ENCODE measurements at regions not wholly inside any gene's neighbourhood (a gene's known extent, or its start where the extent isn't known, plus 50 kb on each side); places are given as distances from the start of the nearest gene placed in this dataset.

DNA sequence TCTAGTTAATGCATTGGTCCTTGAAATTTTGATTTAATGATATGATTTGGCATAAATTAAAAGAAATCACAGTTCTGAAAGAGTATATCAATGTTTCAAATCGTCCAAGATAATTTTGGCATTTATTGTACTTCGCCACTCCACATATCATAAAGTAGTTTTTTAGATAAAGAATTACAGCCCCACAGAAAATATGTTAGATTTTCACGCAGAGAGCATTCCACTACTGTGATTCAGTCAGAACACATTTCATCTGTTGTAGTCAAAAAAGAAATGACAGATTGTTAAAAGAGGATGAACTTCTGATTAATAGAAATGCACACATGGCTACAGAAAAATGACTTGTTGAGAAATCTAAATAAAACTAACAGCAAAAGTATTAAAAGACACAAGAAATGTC, 1063.5 kb upstream of the LRRN3 start:
- no peak for DNase-seq (ENCODE audit: low read depth)

- DNase-seq (ENCODE audit: low read depth) = no peak
Observed at GRCh38 chr7:110043519-110043918, 1047.4 kb upstream of the LRRN3 start.

DNA sequence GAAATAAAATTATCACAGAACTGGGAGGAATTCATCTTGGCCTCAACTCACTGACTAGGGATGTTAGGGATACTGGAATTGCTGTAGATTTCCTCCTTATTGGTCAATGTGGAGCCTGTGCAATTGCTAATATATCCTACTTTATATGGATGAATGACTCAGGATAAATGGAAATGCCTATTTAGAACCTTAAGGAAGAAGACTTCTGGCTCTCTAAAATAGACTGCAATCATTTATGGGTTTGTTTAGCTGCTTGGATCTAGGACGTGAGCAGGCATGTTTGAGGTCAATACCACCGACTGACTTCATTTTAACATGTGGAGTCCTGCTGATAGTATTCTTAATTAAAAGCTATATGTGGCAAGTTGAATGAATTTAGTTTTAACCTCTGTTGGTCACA, 1040.1 kb upstream of the LRRN3 start:
- DNase-seq (ENCODE audit: low read depth) = no peak

- DNase-seq (ENCODE audit: low read depth) = no peak
Observed at GRCh38 chr7:110051372-110051771, 1039.6 kb upstream of the LRRN3 start.

- no peak for DNase-seq (ENCODE audit: low read depth)
Observed at GRCh38 chr7:110056331-110056730, 1034.6 kb upstream of the LRRN3 start.

DNA sequence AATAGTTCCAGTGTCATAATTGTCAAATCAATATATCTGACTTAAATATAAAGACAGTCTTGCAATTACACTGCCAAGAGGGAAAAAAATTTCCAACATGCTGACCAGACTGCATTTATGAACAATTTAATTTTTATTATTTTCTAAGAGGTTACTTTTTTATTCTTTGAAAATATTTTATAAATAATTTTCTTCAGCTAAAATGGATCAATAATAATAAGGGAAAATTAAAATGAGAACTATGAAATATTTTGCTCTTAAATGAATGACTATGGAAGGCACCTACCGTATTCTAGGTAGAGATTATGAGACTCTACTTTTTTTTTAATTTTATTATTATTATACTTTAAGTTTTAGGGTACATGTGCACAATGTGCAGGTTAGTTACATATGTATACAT, 1032.5 kb upstream of the LRRN3 start:
- DNase-seq (ENCODE audit: low read depth) = no peak

GRCh38 chr7:110061387-110061786, 1029.5 kb upstream of the LRRN3 start:
- no peak for DNase-seq (ENCODE audit: low read depth)

DNA sequence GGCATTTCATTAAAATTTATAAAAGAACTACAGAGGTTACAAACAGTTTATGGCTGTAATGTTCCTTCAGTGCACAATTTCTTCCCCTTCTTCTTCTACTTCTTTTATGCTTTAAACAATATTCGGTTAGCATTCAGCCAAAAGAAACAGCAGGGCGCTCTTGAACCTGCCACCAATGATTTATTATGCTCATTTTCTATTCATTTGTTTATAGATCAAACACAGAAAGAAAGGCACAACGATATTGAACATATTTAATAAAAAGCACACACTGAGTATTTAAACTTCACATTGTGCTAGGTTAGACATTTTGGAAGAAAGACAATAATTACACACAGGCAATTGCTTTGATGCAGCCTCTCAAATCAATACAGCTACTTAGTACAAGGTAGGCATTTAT, 1025.8 kb upstream of the LRRN3 start:
- DNase-seq (ENCODE audit: low read depth) = no peak

DNA sequence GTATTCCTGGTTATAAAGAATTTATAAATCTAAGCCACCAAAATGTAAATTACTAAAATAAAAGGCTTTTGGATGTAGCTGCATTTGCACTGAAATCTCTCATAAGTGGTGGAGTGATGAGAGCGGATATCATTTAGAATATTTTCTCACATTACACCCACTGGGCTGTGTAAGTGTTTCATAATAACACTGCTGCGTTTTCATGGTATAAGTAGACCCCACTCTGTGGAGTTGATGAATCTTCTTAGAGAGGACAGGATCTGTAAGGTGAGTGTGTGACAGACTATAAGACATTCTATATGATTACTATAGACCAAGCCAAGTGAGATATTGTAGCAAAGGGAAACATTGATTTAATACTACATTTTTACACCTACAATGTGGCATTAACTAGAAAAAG, 1024.1 kb upstream of the LRRN3 start:
- no peak for DNase-seq (ENCODE audit: low read depth)

DNA sequence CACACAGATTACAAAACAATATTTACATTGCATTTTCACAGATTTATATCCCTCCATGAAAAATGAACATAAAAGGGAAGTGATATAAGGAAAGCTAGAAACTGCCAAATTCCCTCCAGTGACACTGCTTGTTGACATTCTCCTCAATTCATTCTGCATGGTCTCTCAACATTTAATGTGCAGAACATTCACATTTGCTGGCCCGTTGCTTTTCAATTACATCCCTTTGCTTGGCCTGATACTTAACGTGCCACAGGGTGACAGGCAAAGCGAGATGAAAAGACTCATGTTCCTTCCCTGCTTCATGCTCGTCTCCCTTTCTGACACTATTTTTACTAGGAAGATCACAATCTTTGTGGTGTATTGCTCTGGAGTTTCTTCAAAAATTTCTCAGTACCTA, 1019.7 kb upstream of the LRRN3 start:
- DNase-seq (ENCODE audit: low read depth) = no peak

- DNase-seq (ENCODE audit: low read depth) = no peak
Observed at GRCh38 chr7:110075450-110075849, 1015.5 kb upstream of the LRRN3 start.

DNA sequence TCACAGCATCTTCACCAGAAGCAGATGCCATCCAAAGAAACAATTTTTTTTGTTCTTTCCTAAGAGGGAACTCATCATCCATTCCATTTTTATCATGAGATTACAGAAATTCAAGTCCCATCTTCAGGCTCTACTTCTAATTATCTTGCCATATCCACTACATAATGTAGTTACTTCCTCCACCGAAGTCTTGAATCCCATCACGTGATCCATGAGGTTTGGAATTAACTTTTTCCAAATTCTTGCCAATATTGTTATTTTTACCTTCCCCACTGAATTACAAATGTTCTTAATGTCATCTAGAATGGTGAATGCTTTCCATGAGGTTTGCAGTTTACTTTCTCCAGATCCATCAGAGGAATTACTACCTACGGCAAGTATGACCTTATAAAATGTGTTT, 1014.7 kb upstream of the LRRN3 start:
- DNase-seq (ENCODE audit: low read depth) = no peak

- no peak for DNase-seq (ENCODE audit: low read depth)
Observed at GRCh38 chr7:110084181-110084807, 1006.6 kb upstream of the LRRN3 start.

DNA sequence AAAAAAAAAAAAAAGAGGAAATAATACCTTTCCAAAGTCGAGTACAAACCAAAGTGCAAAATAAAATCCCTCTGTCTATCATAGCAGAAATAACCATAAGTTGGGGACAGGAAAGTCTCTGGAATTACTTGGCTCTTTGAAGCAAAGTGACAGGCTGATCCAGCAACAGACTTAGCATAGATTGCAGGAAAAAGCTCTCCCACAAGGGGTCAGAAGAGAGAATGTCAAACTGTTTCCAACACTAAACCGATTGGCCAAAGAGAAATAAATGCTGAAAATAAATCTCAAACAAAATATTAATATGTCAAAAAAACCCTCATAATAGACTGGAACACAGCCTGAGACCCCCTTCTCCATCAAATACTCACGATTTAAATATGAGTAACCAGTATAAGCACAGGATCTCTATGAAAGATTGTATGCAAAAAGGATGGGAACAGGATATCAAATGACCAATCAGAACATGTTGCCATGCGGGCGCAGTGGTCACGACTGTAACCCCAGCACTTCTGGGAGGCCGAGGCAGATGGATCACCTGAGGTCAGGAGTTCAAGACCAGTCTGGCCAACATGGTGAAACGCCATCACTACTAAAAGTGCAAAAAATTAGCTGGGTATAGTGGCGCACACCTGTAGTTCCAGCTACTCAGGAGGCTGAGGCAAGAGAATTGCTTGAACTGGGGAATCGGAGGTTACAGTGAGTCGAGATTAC, 1000.7 kb upstream of the LRRN3 start:
- no peak for DNase-seq (ENCODE audit: low read depth)

- DNase-seq (ENCODE audit: low read depth) = no peak
Observed at GRCh38 chr7:110095372-110096052, 995.4 kb upstream of the LRRN3 start.

DNA sequence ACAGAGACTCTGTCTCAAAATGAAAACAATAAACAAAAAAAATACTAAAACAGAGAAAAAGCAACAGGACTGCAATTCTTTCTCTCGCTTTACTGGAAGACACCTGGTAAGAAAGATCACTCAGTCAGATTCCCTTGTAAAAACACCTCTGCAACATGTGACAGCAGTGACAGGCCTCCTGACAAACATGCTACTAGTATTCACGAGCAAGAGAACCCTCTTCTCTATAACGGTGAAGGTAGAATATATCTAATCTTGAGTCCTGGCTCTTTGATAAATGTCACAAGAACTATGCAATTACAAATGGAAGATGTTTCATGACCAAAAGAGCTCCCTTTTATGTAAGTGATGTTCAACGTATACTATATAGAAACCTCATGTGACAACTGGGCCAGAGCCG, 986.7 kb upstream of the LRRN3 start:
- no peak for DNase-seq (ENCODE audit: low read depth)

- no peak for DNase-seq (ENCODE audit: low read depth)
Observed at GRCh38 chr7:110105307-110105706, 985.6 kb upstream of the LRRN3 start.

DNA sequence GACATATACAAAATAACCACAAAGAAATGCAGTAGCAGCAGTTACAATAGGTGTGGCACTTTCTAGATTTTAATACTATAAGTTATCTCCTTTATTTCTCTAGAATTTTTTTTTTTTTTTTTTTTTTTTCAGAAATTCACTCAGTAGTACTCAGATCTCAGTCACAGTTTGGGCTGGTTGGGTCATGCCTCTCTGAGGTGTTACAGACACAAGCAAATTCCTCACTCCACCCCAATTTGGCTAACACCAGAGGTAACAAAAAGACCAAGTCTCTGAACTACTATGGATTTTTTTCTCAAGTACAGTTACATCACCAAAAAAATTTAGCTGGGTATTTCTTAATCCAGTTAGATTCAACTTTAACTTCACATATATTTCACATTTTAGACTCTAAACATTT, 985.1 kb upstream of the LRRN3 start:
- DNase-seq (ENCODE audit: low read depth) = no peak

DNA sequence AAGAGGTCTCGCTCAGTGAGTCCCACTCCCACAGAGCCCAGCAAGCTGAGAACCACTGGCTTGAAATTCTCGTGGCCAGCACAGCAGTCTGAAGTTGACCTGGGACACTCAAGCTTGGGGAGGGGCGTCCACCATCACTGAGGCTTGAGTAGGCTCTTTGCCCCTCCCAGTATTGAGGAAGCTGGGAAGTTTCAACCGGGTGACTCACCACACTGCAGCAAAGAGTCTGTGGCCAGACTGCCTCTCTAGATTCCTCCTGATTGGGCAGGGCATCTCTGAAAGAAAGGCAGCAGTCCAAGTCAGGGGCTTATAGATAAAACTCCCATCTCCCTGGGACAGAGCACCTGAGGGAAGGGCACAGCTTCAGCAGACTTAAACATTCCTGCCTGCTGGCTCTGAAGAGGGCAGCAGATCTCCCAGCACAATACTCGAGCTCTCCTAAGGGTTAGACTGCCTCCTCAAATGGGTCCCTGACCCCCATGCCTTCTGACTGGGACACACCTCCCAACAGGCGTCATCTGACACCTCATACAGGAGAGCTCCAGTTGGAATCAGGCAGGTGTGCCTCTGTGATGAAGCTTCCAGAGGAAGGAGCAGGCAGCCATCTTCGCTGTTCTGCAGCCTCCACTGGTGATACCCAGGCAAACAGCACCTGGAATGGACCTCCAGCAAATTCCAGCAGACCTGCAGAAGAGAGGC, 970.9 kb upstream of the LRRN3 start:
- no peak for DNase-seq (ENCODE audit: low read depth)

- DNase-seq (ENCODE audit: low read depth) = no peak
Observed at GRCh38 chr7:110129159-110129558, 961.8 kb upstream of the LRRN3 start.

GRCh38 chr7:110130669-110131068, 960.3 kb upstream of the LRRN3 start:
- no peak for DNase-seq (ENCODE audit: low read depth)

DNA sequence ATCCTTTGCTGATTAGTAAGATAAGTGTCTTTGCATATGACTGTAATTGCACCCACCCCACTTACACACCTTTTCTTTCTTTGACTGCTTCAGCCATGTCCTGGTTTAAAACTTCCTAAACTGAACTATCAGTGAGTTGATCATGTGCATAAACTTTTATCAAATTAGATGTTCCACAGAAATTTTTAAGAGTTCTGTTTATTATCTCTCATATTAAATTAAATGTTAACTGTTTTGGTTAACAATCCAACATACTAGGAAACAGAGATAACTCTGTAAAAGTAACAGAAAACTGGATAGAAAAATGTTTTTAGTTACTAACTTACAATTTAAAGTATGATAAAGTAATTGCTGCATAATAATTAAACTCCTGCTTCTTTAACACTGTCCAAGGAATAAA, 959.6 kb upstream of the LRRN3 start:
- DNase-seq (ENCODE audit: low read depth) = no peak

DNA sequence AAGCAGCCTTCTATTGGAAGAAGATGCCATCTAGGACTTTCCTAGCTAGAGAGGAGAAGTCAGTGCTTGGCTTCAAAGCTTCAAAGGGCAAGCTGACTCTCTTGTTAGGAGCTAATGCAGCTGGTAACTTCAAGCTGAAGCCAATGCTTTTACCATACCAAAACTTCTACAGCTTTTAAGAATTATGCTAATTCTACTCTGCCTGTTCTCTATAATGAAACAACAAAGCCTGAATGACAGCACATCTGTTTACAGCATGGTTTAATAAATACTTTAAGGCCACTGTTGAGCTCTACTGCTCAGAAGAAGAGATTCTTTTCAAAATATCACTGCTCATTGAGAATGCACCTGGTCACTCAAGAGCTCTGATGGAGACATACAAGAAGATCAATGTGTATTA, 951.9 kb upstream of the LRRN3 start:
- no peak for DNase-seq (ENCODE audit: low read depth)

Data from RPMI7951 (cell line).